Keratinocyte (primary cell): ENCODE measurements at regions not wholly inside any gene's neighbourhood (a gene's known extent, or its start where the extent isn't known, plus 50 kb on each side); places are given as distances from the start of the nearest gene placed in this dataset.

Experiments used
- DNase-seq: peaks from one replicate; pipeline ENCODE4 v3.0.0-alpha.2; 2011; ENCODE audit warnings: low read depth, missing footprints, low spot score
- FAIRE-seq: peaks from 2 replicates; lab custom pipeline; 2011; peaks lifted over from hg19 to GRCh38; lab: Jason Lieb, UNC
- H2AFZ ChIP-seq: 2 replicates; pipeline ENCODE4 v1.6.0; 2012; ENCODE audit warnings: low read length, control low read depth, inconsistent platforms; ENCODE audit not compliant: control insufficient read depth
- H3K27ac ChIP-seq: 2 replicates; pipeline ENCODE4 v1.5.1; 2011; ENCODE audit warnings: low read length; ENCODE audit not compliant: control insufficient read depth, insufficient read depth
- H3K27me3 ChIP-seq: 3 replicates; pipeline ENCODE4 v1.6.0; 2011; ENCODE audit warnings: low read length; ENCODE audit not compliant: control insufficient read depth, insufficient read depth; ENCODE audit errors: extremely low read depth
- H3K36me3 ChIP-seq, 2 experiments: 2 replicates in 1 of 2; 3 replicates in 1 of 2; pipeline ENCODE4 v1.5.1; 2011; ENCODE audit warnings: low read length in 2 of 2, mild to moderate bottlenecking in 1 of 2; ENCODE audit not compliant: control insufficient read depth in 2 of 2, insufficient read depth in 2 of 2; ENCODE audit errors: extremely low read depth in 1 of 2
- H3K4me1 ChIP-seq: 3 replicates; pipeline ENCODE4 v1.5.1; 2011; ENCODE audit warnings: low read length; ENCODE audit not compliant: control insufficient read depth, insufficient read depth; ENCODE audit errors: extremely low read depth
- H3K4me2 ChIP-seq: 3 replicates; pipeline ENCODE4 v1.6.0; 2011; ENCODE audit warnings: low read depth, low read length; ENCODE audit not compliant: control insufficient read depth, insufficient read depth; ENCODE audit errors: extremely low read depth
- H3K4me3 ChIP-seq, 3 experiments: fragments of 200-600 bp in 1 of 3; sonication (generic) in 1 of 3; 2 replicates in 2 of 3; 3 replicates in 1 of 3; pipeline ENCODE4 v1.5.1; 2011 to 2016; ENCODE audit warnings: low read length in 3 of 3, mild to moderate bottlenecking in 3 of 3, control low read depth in 2 of 3, inconsistent platforms in 1 of 3, low read depth in 1 of 3, mixed read lengths in 1 of 3, mixed run types in 1 of 3, moderate library complexity in 1 of 3; ENCODE audit not compliant: control insufficient read depth in 2 of 3, insufficient read depth in 2 of 3; ENCODE audit errors: extremely low read depth in 1 of 3
- H3K79me2 ChIP-seq: 2 replicates; pipeline ENCODE4 v1.6.0; 2012; ENCODE audit warnings: low read length; ENCODE audit not compliant: control insufficient read depth, insufficient read depth
- H3K9ac ChIP-seq: 3 replicates; pipeline ENCODE4 v1.6.0; 2011; ENCODE audit warnings: low read length; ENCODE audit not compliant: control insufficient read depth, insufficient read depth; ENCODE audit errors: extremely low read depth
- H3K9me1 ChIP-seq: 3 replicates; pipeline ENCODE4 v1.6.0; 2011; ENCODE audit warnings: low read length; ENCODE audit not compliant: control insufficient read depth, insufficient read depth; ENCODE audit errors: extremely low read depth
- H3K9me3 ChIP-seq: 2 replicates; pipeline ENCODE4 v1.5.1; 2012; ENCODE audit warnings: low read depth, low read length; ENCODE audit not compliant: control insufficient read depth
- H4K20me1 ChIP-seq: 3 replicates; pipeline ENCODE4 v1.6.0; 2011; ENCODE audit warnings: low read length; ENCODE audit not compliant: control insufficient read depth, insufficient read depth; ENCODE audit errors: extremely low read depth
- CTCF ChIP-seq, 3 experiments: IDR thresholded peaks in 1 of 3; conservative IDR thresholded peaks in 1 of 3; optimal IDR thresholded peaks in 1 of 3; 2 replicates in 2 of 3; 3 replicates in 1 of 3; pipeline versions ENCODE3 to v1.5.1; 2011; ENCODE audit warnings: low read length in 3 of 3, mild to moderate bottlenecking in 3 of 3, moderate library complexity in 2 of 3, control low read depth in 1 of 3, inconsistent platforms in 1 of 3; ENCODE audit not compliant: insufficient read depth in 2 of 3; ENCODE audit errors: extremely low read depth in 1 of 3
- EZH2 ChIP-seq: IDR thresholded peaks from one replicate; pipeline ENCODE4 v1.6.1; 2012; ENCODE audit warnings: inconsistent platforms, mild to moderate bottlenecking, low read length, moderate library complexity
- dilution Hi-C: fragments of 300-500 bp; cut with MboI; formaldehyde crosslinking; loops from one replicate; pipeline ENCODE4 v1.7.0; 2020; ENCODE audit warnings: low sequenced_read_pairs; ENCODE audit not compliant: extremely low pct_ligation_motif_present

- Histone ChIP-seq H2AFZ (no peak overlapping the region), H3K9me1 (no peaks in the 10 kb centered on the region), H3K9ac (no peak overlapping the region), H3K27ac (no peak overlapping the region), H3K79me2 (no peaks in the 10 kb centered on the region), H4K20me1 (no peaks in the 10 kb centered on the region), H3K4me1 (no peaks in the 10 kb centered on the region), H3K4me3 (no peak overlapping the region), H3K27me3 (no peaks in the 10 kb centered on the region), H3K36me3 (no peaks in the 10 kb centered on the region), H3K9me3 (peaks cover 11% of the 10 kb centered on the region), H3K4me2 (no peak overlapping the region)
- dilution Hi-C loops: no loop called here
- FAIRE-seq (no peak), DNase-seq (no peak)
- TF ChIP-seq EZH2 (no peak), CTCF (optimal IDR thresholded peaks at IDR 0.05 in 1 of 3, IDR thresholded peaks at IDR 0.05 in 1 of 3, conservative IDR thresholded peaks at IDR 0.05 in 1 of 3; ENCODE audit: extremely low read depth in 1 of 3, insufficient read depth in 2 of 3, low read length in 3 of 3) (no peak)
These were observed 95.3 kb upstream of the ACTRT2 start for GRCh38 chr1:2925918-2926317.

- Histone ChIP-seq H3K9me1 (no peaks in the 10 kb centered on the region), H3K4me3 (no peak overlapping the region), H3K27ac (no peak overlapping the region), H3K4me2 (no peak overlapping the region), H3K9ac (no peak overlapping the region), H3K79me2 (no peaks in the 10 kb centered on the region), H3K9me3 (peaks cover 12% of the 10 kb centered on the region), H3K27me3 (no peaks in the 10 kb centered on the region), H4K20me1 (no peaks in the 10 kb centered on the region), H3K4me1 (no peaks in the 10 kb centered on the region), H3K36me3 (no peaks in the 10 kb centered on the region), H2AFZ (no peak overlapping the region)
- FAIRE-seq: no peak
- dilution Hi-C loops: no loop called here
- TF ChIP-seq CTCF (optimal IDR thresholded peaks at IDR 0.05 in 1 of 3, IDR thresholded peaks at IDR 0.05 in 1 of 3, conservative IDR thresholded peaks at IDR 0.05 in 1 of 3; ENCODE audit: extremely low read depth in 1 of 3, insufficient read depth in 2 of 3, low read length in 3 of 3) (no peak), EZH2 (no peak)
- no peak for DNase-seq
These were observed 94.7 kb upstream of the ACTRT2 start for GRCh38 chr1:2926447-2927055.
